ENCODE measurements at regions not wholly inside any gene's neighbourhood (a gene's known extent, or its start where the extent isn't known, plus 50 kb on each side); places are given as distances from the start of the nearest gene placed in this dataset.

GRCh38 chr5:89847743-89848142, 561.8 kb downstream of the CETN3 start:
- TF ChIP-seq POLR2A (IDR thresholded peaks at IDR 0.05) (no peak), CTCF (IDR thresholded peaks at IDR 0.05) (no peak)
